Kidney glomerular epithelial cell (primary cell): ENCODE measurements at regions not wholly inside any gene's neighbourhood (a gene's known extent, or its start where the extent isn't known, plus 50 kb on each side); places are given as distances from the start of the nearest gene placed in this dataset.

Experiments
- DNase-seq: peaks from one replicate; lab custom pipeline; 2025; lab: John Stamatoyannopoulos, UW

DNA sequence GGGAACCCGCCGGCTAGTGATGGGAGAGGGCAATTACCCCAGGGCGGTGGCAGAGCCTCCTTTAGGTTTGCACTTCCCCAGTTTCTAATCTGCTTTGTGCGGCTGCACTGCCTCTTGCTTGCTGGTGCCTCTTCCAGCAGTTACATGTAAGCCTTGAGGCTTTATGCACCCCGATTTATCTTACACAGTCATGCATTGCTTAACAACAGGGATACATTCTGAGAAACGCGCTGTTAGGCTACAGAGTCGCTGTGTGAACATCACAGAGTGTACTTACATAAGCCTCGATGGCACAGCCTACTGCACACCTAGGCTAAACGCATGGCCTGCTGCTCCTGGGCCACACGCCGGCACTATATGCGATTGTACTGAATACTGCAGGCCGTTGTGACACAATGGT, 155.6 kb upstream of the MKI67 start:
- no peak for DNase-seq

DNA sequence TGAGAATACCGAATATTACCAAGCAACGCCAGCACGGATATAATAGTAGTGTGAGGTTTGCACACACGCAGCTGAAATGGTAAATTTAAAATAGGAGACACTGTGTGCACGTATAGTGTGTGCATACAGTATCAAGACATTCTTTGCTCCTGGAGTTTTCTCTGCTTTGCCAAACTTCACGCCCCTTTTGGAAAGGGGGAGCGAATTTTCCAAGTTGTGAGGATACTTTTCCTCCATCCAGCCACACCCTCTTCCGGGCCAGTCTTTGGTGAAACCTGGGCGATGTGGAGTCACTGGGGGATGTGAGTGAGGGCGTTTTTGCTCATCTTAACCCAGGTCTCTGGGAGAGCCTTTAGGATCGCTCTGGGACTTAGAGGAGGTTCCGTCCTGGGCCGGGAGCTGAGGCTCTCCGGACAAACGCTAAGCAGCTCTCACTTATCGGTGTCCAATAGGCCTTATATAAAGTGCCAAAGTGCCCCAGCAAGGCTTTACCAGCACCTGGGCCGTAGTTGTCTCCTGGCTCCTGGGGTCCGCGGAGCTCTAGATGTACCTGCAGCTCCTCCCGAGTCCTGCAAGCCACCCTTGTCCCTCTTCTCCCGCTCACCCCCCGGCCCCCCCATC, 160.0 kb upstream of the MKI67 start:
- no peak for DNase-seq

DNA sequence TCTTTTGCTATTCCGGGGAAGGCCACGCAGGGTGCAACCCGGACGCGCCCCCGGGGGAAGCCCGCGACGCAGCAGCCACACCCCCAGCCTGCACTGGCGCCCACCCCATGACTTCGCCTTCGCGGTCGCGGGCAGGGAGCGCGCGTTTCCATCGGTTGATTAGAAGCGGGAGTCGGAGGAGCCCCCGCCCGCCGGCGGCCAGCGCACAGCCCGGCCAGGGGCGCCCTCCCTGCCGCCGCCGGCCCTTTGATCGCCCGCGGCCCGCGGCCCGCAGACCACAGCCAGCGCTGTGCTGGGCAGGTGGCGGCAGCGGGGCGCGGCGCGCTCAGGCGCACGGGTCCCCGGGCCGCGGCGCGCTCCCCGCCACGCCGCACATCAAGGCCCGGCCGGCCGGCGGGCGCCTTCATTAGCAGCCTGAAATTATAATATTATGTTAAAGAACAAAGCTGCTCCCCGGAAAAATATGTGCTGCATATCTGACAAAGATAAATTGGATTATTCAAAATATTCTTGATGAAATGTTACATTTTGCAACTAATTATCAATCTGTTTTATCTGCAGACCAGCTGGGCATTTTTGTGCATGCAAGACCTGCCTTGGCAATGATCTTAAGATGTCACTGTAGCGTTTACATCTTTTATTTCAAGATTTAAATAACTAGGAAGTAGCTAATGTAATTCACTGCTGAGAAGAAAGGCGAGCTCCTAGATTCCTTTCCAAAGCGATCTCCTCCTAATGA, 160.7 kb upstream of the MKI67 start:
- no peak for DNase-seq

DNA sequence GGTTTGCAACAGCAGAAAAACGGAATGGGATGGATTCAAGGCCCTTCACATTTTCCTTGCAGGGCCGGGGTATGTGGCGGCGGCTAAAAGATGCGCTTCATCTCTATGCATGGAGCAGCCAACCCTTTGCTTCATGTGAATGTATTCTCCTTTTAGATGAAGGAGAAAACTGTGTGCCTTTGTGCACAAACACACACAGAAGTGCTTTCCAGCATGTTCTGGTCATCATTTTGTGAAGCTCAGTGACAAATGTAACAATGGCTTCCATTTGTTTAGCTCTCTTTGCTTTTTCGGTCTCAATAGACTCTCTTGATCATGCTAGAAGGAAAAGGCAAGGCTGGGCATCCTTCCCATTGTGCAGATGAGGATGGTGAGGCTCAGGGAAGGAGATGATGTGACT, 161.7 kb upstream of the MKI67 start:
- DNase-seq, result no peak

DNA sequence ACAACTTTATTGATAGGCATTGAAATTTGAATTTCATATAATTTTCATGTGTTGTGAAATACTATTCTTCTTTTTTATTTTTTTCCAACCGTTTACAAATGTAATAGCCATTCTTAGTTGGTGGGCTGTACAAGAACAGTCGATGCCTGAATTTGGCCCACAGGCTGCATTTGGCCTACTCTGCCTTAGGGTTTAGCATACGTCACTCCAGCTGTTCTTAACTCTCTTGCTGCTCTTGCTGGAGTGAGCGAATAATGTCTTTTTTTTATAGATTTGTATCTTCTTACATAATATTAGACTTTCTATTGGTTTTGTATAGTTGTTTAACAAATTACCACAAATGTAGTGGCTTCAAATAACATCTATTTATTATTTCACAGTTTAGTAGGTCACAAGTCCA, 163.4 kb upstream of the MKI67 start:
- no peak for DNase-seq

DNA sequence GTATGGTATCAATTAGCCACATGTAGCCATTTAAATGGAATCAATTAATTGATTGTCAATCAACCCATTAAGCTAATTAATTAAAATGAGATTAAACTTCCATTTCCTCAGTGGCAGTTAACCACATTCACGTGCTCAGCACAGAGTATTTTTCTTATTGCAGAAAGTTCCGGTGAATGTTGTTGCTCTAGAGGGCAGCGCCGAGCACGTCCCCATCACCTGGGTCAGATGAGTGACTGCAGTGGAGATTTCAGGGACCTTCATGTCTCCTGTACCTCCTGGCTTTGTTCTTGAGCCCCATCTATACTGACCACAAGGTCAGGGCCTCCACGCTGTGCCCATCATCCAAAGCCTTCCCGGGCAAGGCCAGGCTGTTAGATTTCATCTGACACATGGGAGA, 168.8 kb upstream of the MKI67 start:
- no peak for DNase-seq

DNA sequence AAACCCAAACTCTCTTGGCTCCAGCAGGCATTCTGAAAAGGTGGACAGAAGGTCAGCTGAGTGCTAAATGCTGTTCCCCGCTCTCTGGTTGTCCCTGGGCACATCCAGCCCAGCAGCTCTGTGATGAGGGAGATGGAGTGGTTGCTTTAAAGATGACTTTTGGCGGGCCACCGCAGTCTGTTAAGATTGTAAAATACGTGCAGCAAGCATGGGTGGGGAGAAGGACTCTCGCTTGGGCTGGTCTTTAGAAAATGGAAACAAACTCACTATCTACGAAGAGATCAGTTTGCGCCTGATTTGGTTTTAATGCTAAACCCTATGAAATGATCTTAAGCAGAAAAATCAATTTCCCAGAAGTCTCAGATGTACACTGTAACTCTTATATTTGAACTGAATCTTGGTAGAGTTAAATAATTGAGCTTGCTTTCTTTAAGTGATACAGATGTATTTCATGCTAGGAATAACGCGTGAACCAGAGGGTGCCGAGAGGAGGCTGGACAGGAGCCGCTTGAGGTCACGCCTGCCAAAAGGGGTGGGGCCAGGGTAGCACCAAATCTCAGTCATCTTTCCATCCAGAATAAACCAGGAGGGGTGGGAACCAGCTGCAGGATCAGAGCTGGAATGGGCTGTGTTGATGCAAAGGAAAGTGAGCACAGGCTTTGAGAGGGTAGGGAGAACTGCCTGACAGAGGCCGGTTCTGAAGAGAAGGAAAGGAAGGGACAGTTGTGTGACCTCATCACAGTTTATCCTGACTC, 170.2 kb upstream of the MKI67 start:
- no peak for DNase-seq

DNA sequence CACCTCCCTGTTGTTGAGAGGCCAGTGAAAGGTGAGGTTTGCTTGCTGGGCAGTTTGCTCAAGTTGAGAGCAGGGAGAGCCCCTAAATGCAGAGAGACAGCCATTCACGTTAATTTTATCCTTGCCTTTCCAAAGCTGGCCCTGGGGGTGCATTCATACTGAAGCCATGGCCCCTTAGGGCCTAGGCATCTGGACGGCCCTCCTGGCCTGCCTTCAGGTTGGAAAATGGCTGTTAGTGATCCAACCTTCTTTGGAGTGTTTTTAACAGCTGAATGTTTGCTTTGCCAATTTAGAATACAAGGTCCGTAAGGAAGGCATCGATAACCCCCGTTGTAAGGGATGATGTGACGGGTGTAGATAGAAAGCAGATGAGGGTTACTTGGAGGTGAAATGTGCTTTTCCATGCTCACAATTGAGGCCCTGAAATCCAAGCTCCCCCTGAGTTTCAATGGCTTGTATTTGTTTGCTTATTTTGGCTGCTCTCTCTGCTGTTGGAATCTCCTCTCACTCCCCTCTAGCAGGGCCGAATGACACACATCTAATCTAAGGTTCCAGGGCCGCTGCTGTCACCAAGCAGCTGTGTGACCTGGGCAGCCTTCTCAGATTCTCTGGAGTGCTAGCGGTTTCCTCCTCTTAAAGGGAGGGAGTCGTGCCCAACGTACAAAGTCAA, 171.6 kb upstream of the MKI67 start:
- no peak for DNase-seq

DNA sequence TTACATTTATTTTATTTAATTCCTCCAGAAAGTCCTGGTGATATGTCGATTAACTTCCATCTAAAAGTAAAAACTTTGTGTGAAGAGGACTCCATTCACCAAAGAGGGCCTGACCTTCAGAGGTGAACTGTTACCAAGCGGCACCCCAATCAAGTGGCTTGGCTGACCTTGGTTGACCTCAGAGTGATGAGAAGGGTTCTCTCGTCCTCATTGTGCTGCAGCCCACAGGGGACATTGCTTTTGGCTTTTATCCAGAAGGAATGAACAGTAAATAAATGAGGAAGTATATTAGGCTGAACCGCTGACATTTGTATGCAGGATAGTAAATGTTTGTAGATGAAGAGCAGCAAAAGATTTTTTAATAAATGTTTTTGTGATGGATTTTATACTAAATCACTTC, 172.4 kb upstream of the MKI67 start:
- DNase-seq, result no peak

DNA sequence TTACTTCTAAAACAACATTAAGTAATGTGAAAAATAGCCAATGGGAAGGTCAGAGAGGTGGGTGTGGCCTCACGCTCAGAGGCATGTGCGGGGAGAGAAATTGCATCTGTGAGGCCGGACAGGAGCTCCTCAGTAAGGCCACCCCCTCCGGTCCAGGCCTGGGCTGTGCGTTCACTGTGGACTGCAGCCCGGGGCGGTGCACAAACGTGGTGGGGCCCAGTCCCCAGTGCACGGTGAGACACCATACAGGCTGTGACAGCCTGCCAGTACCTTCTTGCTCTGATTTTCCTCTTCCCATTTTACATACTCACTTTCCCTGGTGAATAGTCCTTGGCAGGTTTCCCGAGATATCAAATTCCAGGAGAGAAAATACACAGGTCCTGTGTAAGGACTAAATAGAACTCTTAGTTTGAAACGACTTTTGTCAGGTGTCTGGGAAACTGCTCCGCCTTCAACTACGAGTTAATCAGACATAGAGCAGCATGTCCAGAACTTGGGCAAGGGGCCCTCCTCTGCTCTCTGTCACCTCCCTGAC, 174.1 kb upstream of the MKI67 start:
- DNase-seq, result no peak

DNA sequence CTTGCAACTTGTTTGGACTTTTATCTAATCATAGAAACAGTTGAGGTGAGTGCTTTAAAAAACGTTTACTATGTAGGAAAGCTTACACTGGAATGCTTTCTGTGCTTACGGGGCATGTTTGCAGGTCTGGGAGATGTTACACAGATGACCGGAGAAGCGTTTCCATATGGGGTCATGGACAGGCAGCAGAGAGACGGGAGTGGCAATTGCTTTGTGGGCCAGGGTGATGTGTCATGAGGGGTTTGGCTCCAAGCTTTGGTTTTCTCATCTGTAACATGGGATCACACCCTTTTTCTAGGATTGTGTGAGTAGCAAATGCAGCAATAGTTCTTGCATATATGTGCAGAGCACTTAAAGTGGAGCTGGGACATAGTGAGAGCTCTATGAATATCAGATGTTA, 174.8 kb upstream of the MKI67 start:
- DNase-seq, result no peak

DNA sequence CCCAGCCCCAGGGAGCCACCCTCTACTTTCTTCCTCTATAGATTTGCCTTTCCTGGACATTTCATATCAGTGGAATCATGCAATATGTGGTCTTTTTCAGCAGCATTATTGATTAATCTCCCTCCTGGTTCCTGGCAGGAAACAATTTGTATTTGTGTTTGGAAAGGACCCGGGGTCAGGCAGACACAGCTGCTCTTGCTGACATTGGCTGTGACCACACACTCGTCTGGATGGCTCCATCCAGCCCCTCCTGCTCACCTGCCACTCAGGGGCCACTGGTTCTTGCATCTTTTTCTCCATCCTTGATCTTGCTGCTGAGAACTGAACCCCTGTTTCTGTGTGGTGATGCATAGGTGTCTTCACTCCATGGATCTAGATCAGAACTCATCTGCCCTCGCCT, 176.6 kb upstream of the MKI67 start:
- no peak for DNase-seq

DNA sequence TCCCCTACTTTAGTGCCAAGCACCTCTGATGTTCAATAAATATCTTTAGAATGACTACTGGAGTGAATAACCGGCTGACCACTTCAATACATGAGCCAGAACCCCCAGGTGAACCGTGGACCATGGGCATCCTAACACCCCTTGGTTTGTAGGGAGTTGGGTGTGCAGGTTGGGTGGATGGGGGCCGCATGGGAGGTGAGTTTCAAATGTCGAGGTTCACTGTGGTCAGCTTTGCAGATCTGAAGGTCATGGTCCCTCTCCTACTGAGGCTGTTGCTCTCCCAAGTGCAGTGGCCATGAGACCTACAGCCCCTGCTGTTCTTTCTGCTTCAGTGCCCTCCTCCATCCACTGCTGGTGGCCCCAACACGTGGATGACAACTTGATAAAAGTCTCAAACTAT, 178.0 kb upstream of the MKI67 start:
- no peak for DNase-seq

DNA sequence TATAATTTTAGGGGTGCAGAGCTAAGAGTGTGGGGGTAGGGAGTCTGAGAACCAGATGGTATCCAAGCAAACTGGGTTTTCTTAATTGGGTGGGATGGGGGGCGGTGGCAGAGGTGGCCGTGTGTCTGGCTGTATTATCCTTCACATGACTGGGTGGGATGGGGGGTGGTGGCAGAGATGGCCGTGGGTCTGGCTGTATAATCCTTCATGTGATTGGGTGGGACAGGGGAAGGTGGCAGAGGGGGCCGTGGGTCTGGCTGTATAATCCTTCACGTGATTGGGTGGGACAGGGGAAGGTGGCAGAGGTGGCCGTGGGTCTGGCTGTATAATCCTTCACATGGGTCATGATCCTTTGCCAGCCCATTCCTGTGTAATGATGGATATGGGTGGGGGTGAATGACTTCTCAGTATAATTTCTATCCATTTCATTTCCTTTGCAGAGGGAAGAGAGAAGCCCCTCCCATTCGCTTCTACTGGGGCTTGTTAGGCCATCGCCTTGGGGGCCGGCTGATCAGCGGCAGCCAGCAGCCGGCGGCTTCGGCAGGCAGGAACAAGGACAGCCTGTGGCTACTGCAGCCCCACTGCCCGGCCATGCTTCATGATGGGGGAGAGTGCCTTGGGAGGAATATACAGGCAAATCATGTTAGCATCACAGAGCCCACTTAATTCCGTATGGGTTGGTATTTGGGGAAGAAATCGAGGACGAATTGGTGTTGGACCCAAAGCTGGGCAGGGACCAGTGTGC, 179.6 kb upstream of the MKI67 start:
- DNase-seq, result no peak

DNA sequence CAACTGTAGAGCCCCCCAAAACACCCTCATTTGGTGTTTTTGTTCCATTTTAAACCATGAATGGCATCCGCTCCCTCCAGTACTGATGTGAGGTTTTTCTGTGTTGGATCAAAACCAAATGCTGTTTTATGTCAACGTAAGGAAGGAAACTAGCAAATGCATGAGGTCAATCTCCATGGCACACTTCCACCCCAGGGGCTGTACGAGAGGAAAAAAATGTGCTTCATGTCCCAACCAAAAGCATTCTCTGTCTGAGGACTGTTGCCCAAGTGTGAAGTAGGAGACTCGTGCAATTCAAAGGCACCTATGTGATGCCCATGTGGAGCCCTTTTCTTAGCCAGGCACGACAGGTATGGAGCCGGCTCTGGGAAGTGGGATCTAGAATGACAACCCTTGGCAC, 180.3 kb upstream of the MKI67 start:
- DNase-seq, result no peak

DNA sequence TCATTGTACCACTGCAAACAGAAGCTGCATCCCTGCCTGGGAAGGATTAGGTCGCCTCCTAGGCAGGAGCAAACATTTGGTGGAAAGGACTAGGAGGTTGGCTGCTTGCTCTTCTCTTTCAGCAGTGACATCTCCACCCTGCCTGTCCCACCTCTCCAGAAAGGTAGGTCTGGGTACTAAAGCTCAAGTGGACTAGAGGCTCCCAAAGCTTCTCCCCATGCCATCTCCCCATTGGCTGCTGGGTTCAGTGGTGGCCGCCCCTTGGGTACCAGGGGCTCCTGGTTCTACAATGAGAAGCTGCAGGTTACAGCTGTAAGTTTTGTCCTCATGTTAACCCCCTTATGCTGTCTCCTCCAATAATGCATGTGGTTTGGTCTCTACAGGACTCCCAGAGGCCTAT, 180.7 kb upstream of the MKI67 start:
- no peak for DNase-seq

DNA sequence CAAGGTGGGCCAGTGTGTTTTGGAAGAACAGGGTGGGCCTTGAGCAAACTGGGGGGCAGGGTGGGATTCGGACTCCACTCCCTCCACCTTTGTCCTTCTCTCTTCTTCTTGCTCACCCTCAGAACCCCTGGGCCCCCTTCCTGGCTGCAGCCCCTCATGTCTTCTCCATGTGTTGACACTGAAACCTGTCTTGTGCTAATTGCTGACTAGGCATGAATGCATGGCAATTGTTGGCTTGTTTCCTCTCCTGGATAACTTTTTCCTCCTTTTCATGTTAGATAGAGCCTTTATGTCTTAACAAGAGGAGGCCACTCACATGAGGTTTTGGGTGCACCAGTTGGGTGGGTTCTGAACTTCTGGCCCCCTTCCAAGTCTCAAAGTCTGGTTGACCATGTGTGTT, 181.6 kb upstream of the MKI67 start:
- DNase-seq, result no peak

DNA sequence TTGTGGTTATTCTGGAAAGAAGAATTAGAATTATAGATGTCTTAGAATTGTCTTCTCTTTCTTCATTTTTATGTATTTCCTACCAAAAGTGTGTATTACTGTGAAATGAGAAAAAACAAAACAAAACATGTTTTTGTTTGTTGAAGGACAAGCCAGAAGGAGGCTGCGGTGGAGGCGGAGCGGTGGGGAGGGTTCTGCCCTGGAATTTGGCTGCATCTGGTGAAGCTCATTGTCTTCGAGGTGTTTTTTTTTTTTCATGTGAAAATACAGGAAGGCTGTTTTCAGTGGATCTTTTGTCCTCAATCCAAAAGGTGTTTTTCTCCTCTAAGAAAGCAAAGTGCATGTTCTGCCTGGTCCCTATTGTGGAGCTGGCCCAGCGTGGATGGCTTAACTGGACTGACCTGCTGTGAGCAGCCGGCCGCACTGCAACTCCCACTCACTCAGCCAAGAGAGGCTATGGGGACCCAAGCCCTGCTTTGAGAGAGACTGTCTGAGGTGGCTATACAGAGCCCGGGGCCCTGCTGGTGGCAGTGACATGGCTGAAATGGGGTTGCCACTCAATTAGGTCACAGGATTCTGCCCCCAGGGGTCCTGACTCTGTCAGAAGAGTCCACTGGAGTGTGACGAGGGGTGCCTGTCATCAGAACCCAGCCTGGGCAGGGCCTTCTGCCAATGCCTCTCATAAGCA, 184.9 kb upstream of the MKI67 start:
- DNase-seq, result no peak

DNA sequence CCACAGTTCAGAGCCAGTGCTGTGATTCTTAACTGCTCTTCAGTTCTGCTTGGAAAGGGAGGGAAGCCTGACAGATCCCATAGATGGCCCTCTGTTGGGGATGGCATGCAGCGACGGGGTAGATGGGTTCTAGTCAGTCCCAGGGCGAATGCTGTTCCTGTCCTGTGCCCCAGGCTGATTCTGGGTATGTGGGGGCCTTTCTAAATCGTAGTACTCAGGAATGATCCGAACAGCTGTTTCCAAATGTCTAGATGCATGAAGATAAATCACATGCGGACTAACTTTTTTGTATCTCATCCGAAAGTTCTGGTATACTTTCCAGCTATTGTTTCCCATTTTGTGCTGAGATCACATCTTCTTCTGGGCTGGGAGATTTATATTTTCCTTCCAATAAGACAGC, 186.0 kb upstream of the MKI67 start:
- no peak for DNase-seq

DNA sequence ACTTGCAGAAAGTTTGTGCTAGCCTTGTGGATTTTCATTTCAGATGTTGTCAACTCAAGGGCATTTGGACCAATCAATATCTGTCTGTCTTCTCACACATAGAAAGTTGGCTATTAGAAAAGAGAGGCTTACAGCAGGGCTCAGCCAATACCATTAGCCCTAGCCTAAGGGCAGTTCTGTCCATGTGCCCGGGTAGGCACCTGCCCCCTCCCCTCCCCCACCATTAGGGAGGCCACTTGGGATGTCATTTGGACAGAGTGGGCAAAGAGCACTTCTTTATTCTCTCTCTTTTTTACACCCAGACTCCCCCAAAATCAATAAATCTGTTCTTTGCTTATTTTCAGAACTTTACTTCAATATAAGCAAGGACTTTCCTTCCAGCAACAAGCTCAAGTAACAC, 188.5 kb upstream of the MKI67 start:
- DNase-seq, result no peak

DNA sequence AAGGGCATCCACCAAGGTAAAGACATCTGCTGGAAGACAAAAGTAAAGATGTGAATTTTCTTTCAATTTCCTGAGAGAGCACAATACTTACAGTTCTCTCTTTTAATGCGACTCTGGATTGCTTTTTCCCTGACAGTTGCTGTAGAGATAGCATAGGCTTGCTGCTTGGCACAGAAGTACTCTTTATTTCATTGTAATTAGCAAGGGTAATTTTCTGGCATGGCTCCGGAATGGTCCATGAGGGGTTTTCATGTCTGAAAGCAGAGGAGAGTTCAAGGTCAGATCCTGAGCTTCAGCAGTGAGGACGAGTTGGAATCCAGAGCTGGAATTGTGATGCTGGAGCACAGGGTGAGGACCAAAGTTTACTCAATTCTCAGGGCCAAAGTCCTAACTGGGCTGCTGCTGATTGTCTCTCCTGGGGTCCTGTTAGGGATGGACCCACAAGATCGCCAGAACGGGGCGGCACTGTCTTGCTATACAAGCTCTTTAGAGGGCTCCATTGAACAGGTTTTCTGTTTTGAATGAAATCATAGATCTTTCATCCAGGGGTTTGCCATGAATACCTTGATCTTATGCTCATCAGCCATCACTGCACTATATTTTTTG, 190.0 kb upstream of the MKI67 start:
- no peak for DNase-seq
